ENCODE measurements at regions not wholly inside any gene's neighbourhood (a gene's known extent, or its start where the extent isn't known, plus 50 kb on each side); places are given as distances from the start of the nearest gene placed in this dataset.

- no peak overlapping the region for H3K4me3 ChIP-seq (ENCODE audit: low read depth in 2 of 2, low read length in 2 of 2)
- ChIA-PET CTCF (interaction anchor here (1.0 kb wide), 1 partner anchor 12 kb away, joined by 3 read pairs; no protein-coding TSS in a partner anchor), POLR2A (no interaction called here)
- no peaks in the 10 kb centered on the region for H3K36me3 ChIP-seq (ENCODE audit: control insufficient read depth, insufficient read depth, low read length)
- intact Hi-C loops (cut with micrococcal nuclease; ENCODE audit: unreplicated experiment) (no loop called here), in situ Hi-C loops (cut with HindIII; ENCODE audit: low pct_unique_long_range_greater_than_20kb, low sequenced_read_pairs) (no loop called here)
- no peaks in the 10 kb centered on the region for H3K9me3 ChIP-seq (ENCODE audit: control insufficient read depth, insufficient read depth, low read depth, low read length)
- H3K27ac ChIP-seq (ENCODE audit: low read length): no peak overlapping the region
- no peak for DNase-seq (ENCODE audit: low read depth, low spot score)
- ATAC-seq: no peak
- TF ChIP-seq REST (IDR thresholded peaks at IDR 0.05; ENCODE audit: insufficient read depth in 1 of 2, low read depth in 2 of 2, low read length in 1 of 2): no peak
- TF ChIP-seq CTCF (IDR thresholded peaks at IDR 0.05): no peak
- no peak for TF ChIP-seq TCF7L2 (IDR thresholded peaks at IDR 0.05; ENCODE audit: low read depth, low read length)
- no peak for TF ChIP-seq SIN3A (IDR thresholded peaks at IDR 0.05; ENCODE audit: borderline replicate concordance, insufficient read depth, low read depth, low read length)
- no peak for TF ChIP-seq POLR2AphosphoS5 (IDR thresholded peaks at IDR 0.05; ENCODE audit: low read depth, low read length)
- H3K27me3 ChIP-seq (ENCODE audit: control insufficient read depth, insufficient read depth, low read length): no peaks in the 10 kb centered on the region
- no peaks in the 10 kb centered on the region for H3K4me1 ChIP-seq (ENCODE audit: control insufficient read depth, insufficient read depth, low read length)
- no TSS peak for BruUV-seq (replicated peaks)
Observed at GRCh38 chr19:34084396-34085145, 87.7 kb upstream of the LSM14A start.

- CTCF ChIA-PET: interaction anchor here (0.7 to 1.0 kb wide), 2 partner anchors 11 to 14 kb away, joined by 3 to 4 read pairs; no protein-coding TSS in a partner anchor
- in situ Hi-C loops (cut with HindIII; ENCODE audit: low pct_unique_long_range_greater_than_20kb, low sequenced_read_pairs): no loop called here
Observed at GRCh38 chr19:34085336-34085735, 87.0 kb upstream of the LSM14A start.

More at GRCh38 chr19:34085336-34085735, 87.0 kb upstream of the LSM14A start:
- Histone ChIP-seq H3K36me3 (ENCODE audit: control insufficient read depth, insufficient read depth, low read length) (no peaks in the 10 kb centered on the region), H3K4me3 (ENCODE audit: low read depth in 2 of 2, low read length in 2 of 2) (no peak overlapping the region), H3K27ac (ENCODE audit: low read length) (no peak overlapping the region), H3K9me3 (ENCODE audit: control insufficient read depth, insufficient read depth, low read depth, low read length) (no peaks in the 10 kb centered on the region), H3K27me3 (ENCODE audit: control insufficient read depth, insufficient read depth, low read length) (no peaks in the 10 kb centered on the region), H3K4me1 (ENCODE audit: control insufficient read depth, insufficient read depth, low read length) (no peaks in the 10 kb centered on the region)
- POLR2A ChIA-PET: no interaction called here
- no peak for DNase-seq (ENCODE audit: low read depth, low spot score)
- ATAC-seq: no peak
- no TSS peak for BruUV-seq (replicated peaks)
- intact Hi-C loops (cut with micrococcal nuclease; ENCODE audit: unreplicated experiment): no loop called here
- TF ChIP-seq SIN3A (IDR thresholded peaks at IDR 0.05; ENCODE audit: borderline replicate concordance, insufficient read depth, low read depth, low read length): no peak
- TF ChIP-seq TCF7L2 (IDR thresholded peaks at IDR 0.05; ENCODE audit: low read depth, low read length): no peak
- no peak for TF ChIP-seq REST (IDR thresholded peaks at IDR 0.05; ENCODE audit: insufficient read depth in 1 of 2, low read depth in 2 of 2, low read length in 1 of 2)
- TF ChIP-seq CTCF (IDR thresholded peaks at IDR 0.05): no peak
- TF ChIP-seq POLR2AphosphoS5 (IDR thresholded peaks at IDR 0.05; ENCODE audit: low read depth, low read length): no peak
